ENCODE measurements at regions not wholly inside any gene's neighbourhood (a gene's known extent, or its start where the extent isn't known, plus 50 kb on each side); places are given as distances from the start of the nearest gene placed in this dataset.
A peak's percentile ranks its signal among the peaks of the same experiment; 100 is the strongest.

DNA sequence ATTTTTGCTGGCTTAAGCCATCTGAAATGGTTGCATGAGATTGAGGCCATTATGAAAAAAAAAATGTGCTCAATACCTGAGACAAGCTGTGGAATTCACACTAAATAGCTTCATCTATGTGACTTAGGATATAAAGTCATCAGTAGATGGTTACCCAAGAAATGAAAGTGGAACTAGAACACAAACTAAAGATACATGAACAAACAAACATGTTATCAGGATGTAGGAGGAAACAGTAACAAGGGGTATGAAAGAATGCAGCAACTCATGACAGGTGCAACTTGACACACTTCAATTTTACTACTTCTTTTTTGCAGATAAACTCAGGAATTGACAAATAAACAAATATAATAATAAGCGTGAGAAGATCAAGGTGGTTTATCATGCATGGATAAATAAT, 155.0 kb downstream of the WT1 start:
- no peak overlapping the region for H3K27ac Mint-ChIP-seq
- no peak overlapping the region for H3K4me3 Mint-ChIP-seq
- TF ChIP-seq, protein P1, sequence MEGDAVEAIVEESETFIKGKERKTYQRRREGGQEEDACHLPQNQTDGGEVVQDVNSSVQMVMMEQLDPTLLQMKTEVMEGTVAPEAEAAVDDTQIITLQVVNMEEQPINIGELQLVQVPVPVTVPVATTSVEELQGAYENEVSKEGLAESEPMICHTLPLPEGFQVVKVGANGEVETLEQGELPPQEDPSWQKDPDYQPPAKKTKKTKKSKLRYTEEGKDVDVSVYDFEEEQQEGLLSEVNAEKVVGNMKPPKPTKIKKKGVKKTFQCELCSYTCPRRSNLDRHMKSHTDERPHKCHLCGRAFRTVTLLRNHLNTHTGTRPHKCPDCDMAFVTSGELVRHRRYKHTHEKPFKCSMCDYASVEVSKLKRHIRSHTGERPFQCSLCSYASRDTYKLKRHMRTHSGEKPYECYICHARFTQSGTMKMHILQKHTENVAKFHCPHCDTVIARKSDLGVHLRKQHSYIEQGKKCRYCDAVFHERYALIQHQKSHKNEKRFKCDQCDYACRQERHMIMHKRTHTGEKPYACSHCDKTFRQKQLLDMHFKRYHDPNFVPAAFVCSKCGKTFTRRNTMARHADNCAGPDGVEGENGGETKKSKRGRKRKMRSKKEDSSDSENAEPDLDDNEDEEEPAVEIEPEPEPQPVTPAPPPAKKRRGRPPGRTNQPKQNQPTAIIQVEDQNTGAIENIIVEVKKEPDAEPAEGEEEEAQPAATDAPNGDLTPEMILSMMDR (conservative IDR thresholded peaks at IDR 0.05) = no peak
- H3K36me3 Mint-ChIP-seq = no peaks in the 10 kb centered on the region
- DNase-seq (ENCODE audit: extremely low spot score, unreplicated experiment) = no peak
- no peaks in the 10 kb centered on the region for H3K4me1 Mint-ChIP-seq (ENCODE audit: unreplicated experiment)
- peaks cover 2% of the 10 kb centered on the region for H3K27me3 Mint-ChIP-seq
- H3K9me3 Mint-ChIP-seq = peaks cover 7% of the 10 kb centered on the region

DNA sequence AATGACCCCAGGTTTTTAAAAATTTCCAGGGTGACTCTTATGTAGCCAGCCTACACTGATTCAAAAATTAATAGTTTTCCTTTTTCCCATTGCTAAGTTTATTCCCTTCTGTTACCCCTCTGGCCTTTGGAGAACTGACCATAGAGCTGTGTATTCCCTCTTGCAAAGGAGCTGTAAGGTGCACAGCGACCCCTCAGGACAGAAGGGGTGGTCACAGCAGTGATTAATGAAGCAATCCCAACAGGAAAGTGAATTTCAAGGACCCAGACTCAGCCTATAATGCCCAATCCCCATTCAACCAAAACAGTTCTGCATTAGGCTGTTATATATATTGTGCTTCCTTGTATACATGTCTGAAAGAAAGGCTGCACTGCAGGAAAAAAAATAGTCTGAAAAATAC, 147.1 kb downstream of the WT1 start:
- no peaks in the 10 kb centered on the region for H3K4me1 Mint-ChIP-seq (ENCODE audit: unreplicated experiment)
- DNase-seq (ENCODE audit: extremely low spot score, unreplicated experiment) = no peak
- H3K9me3 Mint-ChIP-seq = peaks cover 7% of the 10 kb centered on the region
- no peak overlapping the region for H3K27ac Mint-ChIP-seq
- H3K36me3 Mint-ChIP-seq = no peaks in the 10 kb centered on the region
- H3K27me3 Mint-ChIP-seq = peaks cover 2% of the 10 kb centered on the region
- H3K4me3 Mint-ChIP-seq = no peak overlapping the region
- TF ChIP-seq, protein P1 (conservative IDR thresholded peaks at IDR 0.05) = peak; percentile 45

DNA sequence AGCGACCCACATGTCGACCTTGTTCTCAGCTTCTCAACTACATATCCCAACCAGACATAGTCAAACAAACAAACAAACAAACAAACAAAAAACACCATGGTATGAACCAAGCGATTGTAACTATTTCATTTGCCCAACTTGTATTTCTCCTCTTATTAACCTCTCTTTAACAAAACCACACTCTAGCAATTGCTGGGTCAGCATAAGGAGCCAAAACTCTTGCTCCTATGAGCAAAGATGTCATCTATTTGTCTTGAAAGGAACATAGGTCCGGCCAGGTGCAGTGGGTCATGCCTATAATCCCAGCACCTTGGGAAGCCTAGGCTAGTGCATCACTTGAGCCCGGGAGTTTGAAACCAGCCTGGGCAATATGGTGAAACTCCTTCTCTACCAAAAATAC, 145.6 kb downstream of the WT1 start:
- Mint-ChIP-seq H3K4me1 (ENCODE audit: unreplicated experiment) (no peaks in the 10 kb centered on the region), H3K36me3 (no peaks in the 10 kb centered on the region), H3K4me3 (no peak overlapping the region), H3K27ac (no peak overlapping the region), H3K27me3 (no peaks in the 10 kb centered on the region), H3K9me3 (no peaks in the 10 kb centered on the region)
- no peak for DNase-seq (ENCODE audit: extremely low spot score, unreplicated experiment)
- TF ChIP-seq, protein P1 (conservative IDR thresholded peaks at IDR 0.05) = no peak

DNA sequence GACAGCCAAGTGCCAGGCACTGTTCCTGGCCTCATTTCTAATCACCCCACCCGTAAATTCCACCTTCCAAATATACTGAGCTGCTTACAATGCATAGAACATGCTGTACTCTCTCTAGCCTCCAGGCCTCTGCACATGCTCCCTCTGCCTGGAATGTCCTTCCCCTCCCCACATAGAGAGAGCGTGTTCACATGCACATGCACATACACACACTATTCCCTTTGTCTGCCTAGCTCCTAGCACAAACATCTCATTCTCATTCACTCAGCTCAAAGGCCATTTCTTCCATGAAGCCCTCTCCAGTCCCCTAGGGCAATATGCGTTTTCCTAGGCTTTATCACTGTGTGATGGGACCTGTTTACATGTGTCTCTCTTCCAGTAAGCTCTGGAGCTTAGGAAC, 144.6 kb downstream of the WT1 start:
- H3K9me3 Mint-ChIP-seq = no peaks in the 10 kb centered on the region
- no peaks in the 10 kb centered on the region for H3K27me3 Mint-ChIP-seq
- TF ChIP-seq, protein P1 (conservative IDR thresholded peaks at IDR 0.05) = no peak
- H3K27ac Mint-ChIP-seq = no peak overlapping the region
- no peaks in the 10 kb centered on the region for H3K4me1 Mint-ChIP-seq (ENCODE audit: unreplicated experiment)
- H3K36me3 Mint-ChIP-seq = no peaks in the 10 kb centered on the region
- DNase-seq (ENCODE audit: extremely low spot score, unreplicated experiment) = no peak
- no peak overlapping the region for H3K4me3 Mint-ChIP-seq

DNA sequence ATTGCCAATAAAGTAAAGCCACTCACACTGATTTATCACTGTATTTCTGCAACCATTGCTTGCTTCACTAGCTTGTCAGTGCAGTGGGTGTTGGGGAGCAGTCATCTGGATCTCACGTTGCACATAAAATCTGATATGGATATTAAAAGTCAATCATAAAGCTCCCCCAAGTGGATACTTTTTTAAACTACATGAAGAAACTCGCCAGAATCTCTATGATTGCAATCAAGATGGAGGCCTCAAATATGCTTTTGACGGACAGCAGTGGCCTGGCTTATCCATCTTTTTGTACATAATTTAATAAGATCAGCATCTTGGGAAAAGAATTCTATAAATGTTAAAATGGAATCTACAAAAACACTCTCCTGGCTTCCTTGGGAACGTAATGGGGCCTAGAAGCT, 137.7 kb downstream of the WT1 start:
- no peak for DNase-seq (ENCODE audit: extremely low spot score, unreplicated experiment)
- Mint-ChIP-seq H3K4me1 (ENCODE audit: unreplicated experiment) (peaks cover 8% of the 10 kb centered on the region), H3K4me3 (no peak overlapping the region), H3K27me3 (no peaks in the 10 kb centered on the region), H3K36me3 (no peaks in the 10 kb centered on the region), H3K27ac (no peak overlapping the region), H3K9me3 (no peaks in the 10 kb centered on the region)
- TF ChIP-seq, protein P1 (conservative IDR thresholded peaks at IDR 0.05) = peak; percentile 65

DNA sequence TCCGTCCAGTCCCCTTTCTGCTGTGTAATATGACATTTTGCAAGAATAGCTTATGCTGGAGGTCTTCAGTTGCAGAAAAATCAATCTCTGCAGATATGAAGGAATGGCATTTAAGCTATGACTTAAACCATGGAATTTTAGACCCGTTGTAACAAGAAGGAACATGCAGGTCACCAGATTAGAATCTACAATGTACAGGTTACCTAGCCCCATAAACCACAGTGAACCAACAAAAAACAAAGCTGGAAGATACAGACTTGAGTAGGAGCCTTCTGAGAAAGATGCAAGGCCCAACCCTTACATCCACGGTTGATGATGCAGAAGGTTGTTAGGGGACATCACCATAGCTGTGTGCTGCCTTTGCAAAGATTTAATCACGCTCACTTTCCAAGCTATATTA, 132.5 kb downstream of the WT1 start:
- no peaks in the 10 kb centered on the region for H3K4me1 Mint-ChIP-seq (ENCODE audit: unreplicated experiment)
- H3K9me3 Mint-ChIP-seq = no peaks in the 10 kb centered on the region
- H3K27ac Mint-ChIP-seq = no peak overlapping the region
- no peak overlapping the region for H3K4me3 Mint-ChIP-seq
- DNase-seq (ENCODE audit: extremely low spot score, unreplicated experiment) = no peak
- H3K27me3 Mint-ChIP-seq = no peaks in the 10 kb centered on the region
- H3K36me3 Mint-ChIP-seq = no peaks in the 10 kb centered on the region
- TF ChIP-seq, protein P1 (conservative IDR thresholded peaks at IDR 0.05) = no peak
